Gastroesophageal sphincter (tissue), 4 donors: ENCODE measurements at regions not wholly inside any gene's neighbourhood (a gene's known extent, or its start where the extent isn't known, plus 50 kb on each side); places are given as distances from the start of the nearest gene placed in this dataset.

Experiments
- ATAC-seq: fragments of 150-250 bp; one replicate; pipeline ENCODE4 v1.9.1; 2016; ENCODE audit warnings: mild to moderate bottlenecking, moderate library complexity
- H3K27ac ChIP-seq, 4 donors: fragments of 200-600 bp; sonication (generic) in 3 of 4; 1 replicate in 3 of 4; 2 replicates in 1 of 4; pipeline ENCODE4 v1.5.1; 2016 to 2019
- H3K27me3 ChIP-seq: fragments of 200-600 bp; sonication (generic); one replicate; pipeline ENCODE4 v1.5.1; 2019
- H3K36me3 ChIP-seq, 2 donors: fragments of 200-600 bp; sonication (generic); one replicate each; pipeline ENCODE4 v1.5.1; 2019; ENCODE audit warnings: control low read depth in 1 of 2
- H3K4me1 ChIP-seq, 3 donors: fragments of 200-600 bp; sonication (generic); 1 replicate in 2 of 3; 2 replicates in 1 of 3; pipeline ENCODE4 v1.5.1; 2016 to 2019; ENCODE audit warnings: control low read depth in 2 of 3
- H3K4me3 ChIP-seq, 2 donors: fragments of 200-600 bp; sonication (generic); one replicate each; pipeline ENCODE4 v1.5.1; 2019; ENCODE audit warnings: mild to moderate bottlenecking in 1 of 2, moderate library complexity in 1 of 2
- H3K9me3 ChIP-seq, 3 donors: fragments of 200-600 bp; sonication (generic); one replicate each; pipeline ENCODE4 v1.5.1; 2017 to 2019; ENCODE audit warnings: control low read depth in 2 of 3
- EP300 ChIP-seq: sonication (generic); formaldehyde crosslinking; IDR thresholded peaks from one replicate; pipeline ENCODE4 v1.6.1; 2017; ENCODE audit warnings: antibody characterized with exemption, mild to moderate bottlenecking
- POLR2A ChIP-seq, 2 donors: fragments of 450-650 bp; IDR thresholded peaks; one replicate each; pipeline ENCODE4 v1.6.1; 2017; ENCODE audit warnings: antibody characterized with exemption in 2 of 2, mild to moderate bottlenecking in 2 of 2, moderate library complexity in 1 of 2
- POLR2AphosphoS5 ChIP-seq: sonication (generic); formaldehyde crosslinking; IDR thresholded peaks from one replicate; pipeline ENCODE4 v1.6.1; 2017; ENCODE audit warnings: antibody characterized with exemption
- WGBS, 2 donors: methylation state at CpG; one replicate each; pipeline ENCODE4 v1.1.5; 2018; ENCODE audit warnings: low coverage in 1 of 2; 5-methylcytosine and 5-hydroxymethylcytosine counted together
- TF ChIP-seq, protein P1 (sequence below), 4 experiments: fragments of 200-600 bp in 2 of 4; fragments of 450-650 bp in 2 of 4; sonication (generic) in 1 of 4; IDR thresholded peaks; one replicate each; pipeline ENCODE4 v1.5.1; 2017 to 2019; ENCODE audit warnings: antibody characterized with exemption in 4 of 4, mild to moderate bottlenecking in 2 of 4, moderate library complexity in 2 of 4

DNA sequence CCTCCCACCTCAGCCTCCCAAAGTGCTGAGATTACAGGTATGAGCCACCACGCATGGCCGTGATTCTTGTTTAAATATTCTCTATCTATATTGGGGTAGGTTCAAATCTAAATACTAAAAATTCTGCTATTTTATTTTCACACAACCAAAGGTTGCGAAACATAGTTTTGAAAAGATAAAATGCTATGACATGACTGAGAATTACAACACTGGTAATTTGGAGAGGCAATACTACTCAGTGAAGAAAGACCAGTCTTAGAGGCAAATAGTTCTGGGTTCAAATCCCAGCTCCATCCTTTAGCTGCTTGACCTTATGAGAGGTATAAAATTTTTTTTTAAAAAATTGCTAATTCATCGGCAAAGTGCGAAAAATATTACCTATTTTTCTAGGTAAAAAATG, 137.0 kb upstream of the PREP start:
- ATAC-seq = no peak
- 96 to 100% methylated on average over 2 to 5 of the region's 5 CpGs for WGBS, 2 donors

DNA sequence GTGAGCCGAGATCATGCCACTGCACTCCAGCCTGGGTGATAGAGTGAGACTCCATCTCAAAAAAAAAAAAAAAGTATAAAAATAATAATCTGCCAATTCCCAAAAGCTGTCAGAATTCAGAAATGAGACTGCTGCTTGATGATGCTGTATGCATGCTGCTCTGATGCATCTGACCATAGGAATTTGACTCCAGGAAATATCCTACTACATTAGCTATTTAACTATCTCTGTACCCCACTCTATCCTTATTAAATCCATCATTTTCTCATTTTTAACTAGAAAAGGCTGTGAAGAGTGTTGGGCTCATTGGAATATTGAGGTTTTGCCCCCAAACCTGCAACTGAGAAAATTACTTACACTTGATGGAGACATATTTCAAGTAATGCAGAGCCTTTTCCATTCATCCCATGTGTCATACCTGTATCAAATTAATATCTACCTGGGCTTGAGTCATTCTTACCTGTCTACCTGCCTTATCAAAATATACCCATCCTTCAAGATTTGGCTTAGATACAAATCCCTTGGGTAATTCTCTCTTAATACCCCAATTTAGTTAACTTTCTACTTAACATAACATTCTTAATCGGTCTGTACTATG, 135.2 kb upstream of the PREP start:
- 80 to 100% methylated on average over 1 to 2 of the region's 2 CpGs for WGBS, 2 donors
- TF ChIP-seq, protein P1, sequence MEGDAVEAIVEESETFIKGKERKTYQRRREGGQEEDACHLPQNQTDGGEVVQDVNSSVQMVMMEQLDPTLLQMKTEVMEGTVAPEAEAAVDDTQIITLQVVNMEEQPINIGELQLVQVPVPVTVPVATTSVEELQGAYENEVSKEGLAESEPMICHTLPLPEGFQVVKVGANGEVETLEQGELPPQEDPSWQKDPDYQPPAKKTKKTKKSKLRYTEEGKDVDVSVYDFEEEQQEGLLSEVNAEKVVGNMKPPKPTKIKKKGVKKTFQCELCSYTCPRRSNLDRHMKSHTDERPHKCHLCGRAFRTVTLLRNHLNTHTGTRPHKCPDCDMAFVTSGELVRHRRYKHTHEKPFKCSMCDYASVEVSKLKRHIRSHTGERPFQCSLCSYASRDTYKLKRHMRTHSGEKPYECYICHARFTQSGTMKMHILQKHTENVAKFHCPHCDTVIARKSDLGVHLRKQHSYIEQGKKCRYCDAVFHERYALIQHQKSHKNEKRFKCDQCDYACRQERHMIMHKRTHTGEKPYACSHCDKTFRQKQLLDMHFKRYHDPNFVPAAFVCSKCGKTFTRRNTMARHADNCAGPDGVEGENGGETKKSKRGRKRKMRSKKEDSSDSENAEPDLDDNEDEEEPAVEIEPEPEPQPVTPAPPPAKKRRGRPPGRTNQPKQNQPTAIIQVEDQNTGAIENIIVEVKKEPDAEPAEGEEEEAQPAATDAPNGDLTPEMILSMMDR (IDR thresholded peaks at IDR 0.05) = no peak
- no peak for TF ChIP-seq POLR2AphosphoS5
- TF ChIP-seq POLR2A (IDR thresholded peaks at IDR 0.05) = no peak
- no peak for TF ChIP-seq EP300
- no peaks in the 10 kb centered on the region for H3K4me1 ChIP-seq
- no peaks in the 10 kb centered on the region for H3K9me3 ChIP-seq
- no peak overlapping the region for H3K4me3 ChIP-seq
- ATAC-seq = no peak
- no peaks in the 10 kb centered on the region for H3K36me3 ChIP-seq
- no peaks in the 10 kb centered on the region for H3K27me3 ChIP-seq
- no peak overlapping the region for H3K27ac ChIP-seq

More for the DNA sequence above, 137.0 kb upstream of the PREP start:
- no peaks in the 10 kb centered on the region for H3K9me3 ChIP-seq
- no peak overlapping the region for H3K27ac ChIP-seq
- no peaks in the 10 kb centered on the region for H3K27me3 ChIP-seq
- no peak overlapping the region for H3K4me3 ChIP-seq
- H3K36me3 ChIP-seq = no peaks in the 10 kb centered on the region
- no peaks in the 10 kb centered on the region for H3K4me1 ChIP-seq
- TF ChIP-seq EP300 (no peak), POLR2AphosphoS5 (no peak), POLR2A (IDR thresholded peaks at IDR 0.05) (no peak)
- TF ChIP-seq, protein P1 (IDR thresholded peaks at IDR 0.05) = no peak

DNA sequence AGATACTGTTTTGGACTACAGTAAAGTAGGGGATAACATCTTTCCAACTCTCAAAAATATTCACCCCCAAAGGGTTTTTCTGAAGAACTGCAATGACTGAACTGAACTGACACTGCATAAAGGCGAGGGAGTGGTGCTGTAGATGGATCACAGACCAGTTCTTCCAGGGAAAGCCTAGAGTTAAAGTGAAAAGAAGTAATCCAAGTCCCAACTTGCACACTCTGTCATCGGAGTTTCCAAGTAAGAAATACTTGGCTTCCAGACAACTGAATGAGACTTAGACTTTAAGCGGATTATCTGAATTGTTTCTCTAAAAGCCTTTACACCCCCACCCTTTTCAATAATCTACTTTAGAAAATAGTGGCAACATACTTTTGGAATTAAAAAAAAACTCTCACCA, 134.1 kb upstream of the PREP start:
- Histone ChIP-seq H3K27me3 (no peaks in the 10 kb centered on the region), H3K36me3 (no peaks in the 10 kb centered on the region), H3K27ac (no peak overlapping the region), H3K4me3 (no peak overlapping the region), H3K4me1 (no peaks in the 10 kb centered on the region), H3K9me3 (no peaks in the 10 kb centered on the region)
- ATAC-seq = no peak
- TF ChIP-seq EP300 (no peak), POLR2AphosphoS5 (no peak), POLR2A (IDR thresholded peaks at IDR 0.05) (no peak)
- TF ChIP-seq, protein P1 (IDR thresholded peaks at IDR 0.05) = no peak
- 25 to 52% methylated on average over 3 of the region's 3 CpGs for WGBS, 2 donors

DNA sequence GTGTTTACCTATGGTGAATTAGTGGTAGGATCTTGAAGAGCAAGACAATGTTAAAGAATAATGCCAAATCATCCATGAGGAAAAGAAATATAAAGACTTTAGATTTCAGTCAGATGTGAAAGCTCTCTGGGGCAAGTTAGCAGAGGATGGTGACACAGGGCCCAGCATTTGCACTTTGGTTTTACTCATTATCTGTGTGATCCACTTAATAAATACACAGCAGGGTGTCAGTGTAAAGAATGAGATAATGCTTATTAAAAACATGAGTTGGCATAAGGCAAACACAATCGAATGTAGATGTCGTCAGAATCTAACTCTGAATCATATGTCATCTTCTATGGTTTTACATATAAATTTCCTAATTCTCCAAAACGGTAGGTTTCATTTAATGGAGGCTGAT, 130.4 kb upstream of the PREP start:
- no peak overlapping the region for H3K4me3 ChIP-seq
- no peak for ATAC-seq
- no peak overlapping the region for H3K27ac ChIP-seq
- TF ChIP-seq POLR2A (IDR thresholded peaks at IDR 0.05) = no peak
- TF ChIP-seq EP300 = no peak
- TF ChIP-seq POLR2AphosphoS5 = no peak
- TF ChIP-seq, protein P1 (IDR thresholded peaks at IDR 0.05) = no peak
- WGBS, 2 donors = 83 to 90% methylated on average over 3 of the region's 3 CpGs
- no peaks in the 10 kb centered on the region for H3K4me1 ChIP-seq
- H3K27me3 ChIP-seq = no peaks in the 10 kb centered on the region
- H3K9me3 ChIP-seq = no peaks in the 10 kb centered on the region
- no peaks in the 10 kb centered on the region for H3K36me3 ChIP-seq

DNA sequence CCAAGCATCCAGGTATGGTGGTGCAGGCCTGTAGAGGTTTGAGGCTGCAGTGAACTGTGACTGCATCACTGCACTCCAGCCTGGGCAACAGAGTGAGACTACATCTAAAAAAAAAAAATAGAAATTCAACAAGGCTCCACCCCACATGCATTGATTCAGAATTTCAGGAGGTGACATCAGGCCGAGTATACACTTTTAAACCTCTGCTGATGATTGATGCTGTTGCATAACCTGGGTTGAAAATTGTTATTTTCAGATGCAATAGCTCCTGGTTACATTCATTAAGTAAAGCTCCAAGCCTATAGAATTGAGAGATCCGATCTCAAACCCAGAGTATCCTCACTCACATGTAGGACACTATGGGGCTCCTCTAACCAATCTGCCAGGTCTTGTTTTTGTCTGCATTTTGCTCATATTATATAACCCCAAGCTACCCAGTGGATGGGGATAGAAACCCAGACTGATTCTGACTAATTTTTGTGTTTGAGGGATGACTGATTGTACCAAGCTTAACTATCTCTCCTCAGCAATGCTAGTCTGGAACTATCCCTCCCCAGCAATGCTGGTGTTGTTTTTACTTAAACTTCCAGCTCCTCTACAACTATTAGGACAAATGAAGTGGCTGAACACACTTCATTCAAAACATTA, 123.5 kb upstream of the PREP start:
- no peaks in the 10 kb centered on the region for H3K4me1 ChIP-seq
- no peaks in the 10 kb centered on the region for H3K27me3 ChIP-seq
- TF ChIP-seq, protein P1 (IDR thresholded peaks at IDR 0.05) = no peak
- TF ChIP-seq POLR2AphosphoS5 = no peak
- no peak for TF ChIP-seq POLR2A (IDR thresholded peaks at IDR 0.05)
- TF ChIP-seq EP300 = no peak
- no peaks in the 10 kb centered on the region for H3K36me3 ChIP-seq
- no peak overlapping the region for H3K27ac ChIP-seq
- no peak overlapping the region for H3K4me3 ChIP-seq
- 86 to 100% methylated on average over 2 of the region's 2 CpGs for WGBS, 2 donors
- H3K9me3 ChIP-seq = peaks cover 0 to 5% (median 0%) of the 10 kb centered on the region in 3 donors
- no peak for ATAC-seq
